ENCODE measurements at regions not wholly inside any gene's neighbourhood (a gene's known extent, or its start where the extent isn't known, plus 50 kb on each side); places are given as distances from the start of the nearest gene placed in this dataset.

- DNase-seq (no peak), FAIRE-seq (no peak)
- Histone ChIP-seq H3K27ac (ENCODE audit: low read depth in 1 of 3, low read length in 2 of 3) (no peak overlapping the region), H3K27me3 (ENCODE audit: control insufficient read depth in 3 of 3, insufficient read depth in 3 of 3, low read length in 3 of 3) (no peaks in the 10 kb centered on the region), H3K4me1 (ENCODE audit: control insufficient read depth in 3 of 3, insufficient read depth in 2 of 3, low read depth in 1 of 3, low read length in 2 of 3) (no peaks in the 10 kb centered on the region), H3K9me3 (ENCODE audit: control insufficient read depth in 2 of 2, insufficient read depth in 1 of 2, low read depth in 1 of 2, low read length in 1 of 2) (peaks cover 0 to 4% of the 10 kb centered on the region in 2 donors), H3K36me3 (ENCODE audit: control insufficient read depth in 3 of 3, insufficient read depth in 2 of 3, low read depth in 1 of 3, low read length in 3 of 3) (no peaks in the 10 kb centered on the region), H3K4me3 (ENCODE audit: low read depth in 1 of 3, low read length in 3 of 3) (no peak overlapping the region)
- WGBS, 3 donors: 70 to 89% (median 80%) methylated on average over 3 of the region's 3 CpGs
These were observed 260.0 kb upstream of the KAZN start for GRCh38 chr1:14338509-14338908.

- H3K36me3 ChIP-seq (ENCODE audit: control insufficient read depth in 3 of 3, insufficient read depth in 2 of 3, low read depth in 1 of 3, low read length in 3 of 3): no peaks in the 10 kb centered on the region
- no peak for DNase-seq
- WGBS, 3 donors: 60 to 83% (median 79%) methylated on average over 5 of the region's 5 CpGs
- no peaks in the 10 kb centered on the region for H3K4me1 ChIP-seq (ENCODE audit: control insufficient read depth in 3 of 3, insufficient read depth in 2 of 3, low read depth in 1 of 3, low read length in 2 of 3)
- no peaks in the 10 kb centered on the region for H3K27me3 ChIP-seq (ENCODE audit: control insufficient read depth in 3 of 3, insufficient read depth in 3 of 3, low read length in 3 of 3)
- no peak overlapping the region for H3K4me3 ChIP-seq (ENCODE audit: low read depth in 1 of 3, low read length in 3 of 3)
- peaks cover 0 to 4% of the 10 kb centered on the region in 2 donors for H3K9me3 ChIP-seq (ENCODE audit: control insufficient read depth in 2 of 2, insufficient read depth in 1 of 2, low read depth in 1 of 2, low read length in 1 of 2)
- no peak overlapping the region for H3K27ac ChIP-seq (ENCODE audit: low read depth in 1 of 3, low read length in 2 of 3)
- FAIRE-seq: no peak
These were observed 259.2 kb upstream of the KAZN start for GRCh38 chr1:14339288-14339687.

DNA sequence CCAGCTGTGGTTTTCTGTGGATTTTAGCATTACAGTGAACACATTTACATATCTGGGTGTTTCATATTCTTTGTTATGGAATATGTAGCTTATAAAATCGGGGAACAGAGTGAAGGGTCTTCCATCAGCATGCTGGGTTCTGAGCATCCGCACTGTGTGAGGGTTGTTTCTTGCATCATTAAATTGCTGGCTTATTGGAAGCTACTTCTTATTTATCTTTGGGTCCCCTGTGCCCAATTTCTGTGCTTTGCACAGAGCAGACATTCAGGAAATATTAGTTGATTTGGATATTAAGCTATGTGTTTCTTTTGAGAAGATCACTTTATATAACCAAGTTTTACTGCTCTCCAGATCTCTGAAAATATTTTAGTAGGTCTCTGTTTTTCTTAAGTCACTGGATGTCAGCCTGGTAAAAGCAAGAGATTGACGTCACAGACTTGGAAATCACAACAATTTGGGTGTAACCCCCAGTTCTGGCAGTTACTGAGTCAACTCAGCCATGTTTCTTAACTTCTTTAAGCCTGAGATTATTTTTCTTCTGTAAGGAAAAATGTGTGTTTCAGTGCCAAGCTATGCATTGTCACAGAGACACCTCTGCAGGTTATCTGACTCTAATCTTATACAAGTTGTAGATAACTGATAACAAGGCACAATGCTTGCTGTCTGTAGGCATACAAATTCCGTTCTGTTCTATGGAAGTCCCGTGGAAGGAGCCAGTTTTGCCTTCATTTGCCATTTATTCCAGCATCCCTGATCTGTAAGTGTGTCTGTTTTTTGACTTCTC is 258.3 kb upstream of the KAZN start:
- Histone ChIP-seq H3K4me1 (ENCODE audit: control insufficient read depth in 3 of 3, insufficient read depth in 2 of 3, low read depth in 1 of 3, low read length in 2 of 3) (no peaks in the 10 kb centered on the region), H3K27me3 (ENCODE audit: control insufficient read depth in 3 of 3, insufficient read depth in 3 of 3, low read length in 3 of 3) (no peaks in the 10 kb centered on the region), H3K4me3 (ENCODE audit: low read depth in 1 of 3, low read length in 3 of 3) (no peak overlapping the region), H3K36me3 (ENCODE audit: control insufficient read depth in 3 of 3, insufficient read depth in 2 of 3, low read depth in 1 of 3, low read length in 3 of 3) (no peaks in the 10 kb centered on the region), H3K9me3 (ENCODE audit: control insufficient read depth in 2 of 2, insufficient read depth in 1 of 2, low read depth in 1 of 2, low read length in 1 of 2) (no peaks in the 10 kb centered on the region), H3K27ac (ENCODE audit: low read depth in 1 of 3, low read length in 2 of 3) (no peak overlapping the region)
- DNase-seq (no peak), FAIRE-seq (no peak)
- WGBS, 3 donors: 45 to 66% (median 57%) methylated on average over 5 of the region's 5 CpGs

DNA sequence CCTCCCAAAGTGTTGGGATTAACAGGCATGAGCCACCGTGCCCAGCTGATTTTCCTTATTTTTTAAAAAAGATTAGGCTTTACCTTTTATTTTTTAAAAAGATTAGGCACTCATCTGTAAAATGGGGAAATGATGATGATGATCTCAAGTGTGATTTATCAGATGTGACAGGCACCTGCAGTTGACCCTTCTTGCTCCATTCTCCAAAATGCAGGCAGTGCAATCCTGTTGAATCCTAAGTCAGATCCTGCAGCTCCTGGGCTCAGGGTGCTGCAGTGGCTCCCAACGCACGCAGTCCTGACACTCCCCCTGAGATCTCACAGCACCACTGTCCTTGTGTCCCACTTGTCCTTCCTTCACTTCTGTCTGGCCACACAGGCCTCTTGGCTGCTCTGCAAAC is 257.3 kb upstream of the KAZN start:
- no peaks in the 10 kb centered on the region for H3K4me1 ChIP-seq (ENCODE audit: control insufficient read depth in 3 of 3, insufficient read depth in 2 of 3, low read depth in 1 of 3, low read length in 2 of 3)
- no peaks in the 10 kb centered on the region for H3K36me3 ChIP-seq (ENCODE audit: control insufficient read depth in 3 of 3, insufficient read depth in 2 of 3, low read depth in 1 of 3, low read length in 3 of 3)
- FAIRE-seq (no peak), DNase-seq (no peak)
- no peak overlapping the region for H3K27ac ChIP-seq (ENCODE audit: low read depth in 1 of 3, low read length in 2 of 3)
- 84 to 93% (median 90%) methylated on average over 3 of the region's 3 CpGs for WGBS, 3 donors
- H3K4me3 ChIP-seq (ENCODE audit: low read depth in 1 of 3, low read length in 3 of 3): no peak overlapping the region
- H3K9me3 ChIP-seq (ENCODE audit: control insufficient read depth in 2 of 2, insufficient read depth in 1 of 2, low read depth in 1 of 2, low read length in 1 of 2): no peaks in the 10 kb centered on the region
- no peaks in the 10 kb centered on the region for H3K27me3 ChIP-seq (ENCODE audit: control insufficient read depth in 3 of 3, insufficient read depth in 3 of 3, low read length in 3 of 3)

DNA sequence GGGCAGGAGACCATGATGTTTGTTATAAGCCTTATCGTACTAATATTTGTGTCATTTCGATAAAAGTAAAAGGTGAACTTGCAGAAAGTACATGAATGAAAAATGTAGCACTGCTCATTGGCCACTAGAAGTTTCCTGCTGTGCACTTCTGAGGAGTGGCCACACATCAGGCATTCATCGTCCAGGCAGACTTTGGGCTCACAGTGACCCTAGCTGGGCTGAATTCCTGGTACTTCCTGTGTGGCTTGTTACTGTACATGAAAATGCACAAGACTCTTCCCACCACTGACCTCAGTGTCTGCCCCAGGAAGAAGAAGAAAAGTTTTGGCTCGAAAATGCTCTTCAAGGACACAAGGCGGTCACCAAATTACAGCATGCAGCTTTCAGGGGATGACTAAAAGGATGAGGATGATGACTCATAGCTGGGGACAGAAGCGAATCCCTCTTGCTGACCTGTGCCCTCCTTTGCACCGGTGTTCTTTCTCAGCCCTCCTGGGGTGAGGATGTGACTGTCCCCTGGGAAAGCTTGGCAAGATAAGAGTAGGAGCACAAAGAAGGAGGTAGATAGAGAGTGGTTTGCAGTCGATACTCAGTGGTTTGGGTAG is 252.4 kb upstream of the KAZN start:
- WGBS, 3 donors: 67 to 83% (median 68%) methylated on average over 8 of the region's 8 CpGs
- no peaks in the 10 kb centered on the region for H3K27me3 ChIP-seq (ENCODE audit: control insufficient read depth in 3 of 3, insufficient read depth in 3 of 3, low read length in 3 of 3)
- no peak overlapping the region for H3K4me3 ChIP-seq (ENCODE audit: low read depth in 1 of 3, low read length in 3 of 3)
- H3K9me3 ChIP-seq (ENCODE audit: control insufficient read depth in 2 of 2, insufficient read depth in 1 of 2, low read depth in 1 of 2, low read length in 1 of 2): peaks cover 0 to 4% of the 10 kb centered on the region in 2 donors
- no peaks in the 10 kb centered on the region for H3K36me3 ChIP-seq (ENCODE audit: control insufficient read depth in 3 of 3, insufficient read depth in 2 of 3, low read depth in 1 of 3, low read length in 3 of 3)
- no peak for FAIRE-seq
- H3K27ac ChIP-seq (ENCODE audit: low read depth in 1 of 3, low read length in 2 of 3): no peak overlapping the region
- H3K4me1 ChIP-seq (ENCODE audit: control insufficient read depth in 3 of 3, insufficient read depth in 2 of 3, low read depth in 1 of 3, low read length in 2 of 3): no peaks in the 10 kb centered on the region
- DNase-seq: no peak

DNA sequence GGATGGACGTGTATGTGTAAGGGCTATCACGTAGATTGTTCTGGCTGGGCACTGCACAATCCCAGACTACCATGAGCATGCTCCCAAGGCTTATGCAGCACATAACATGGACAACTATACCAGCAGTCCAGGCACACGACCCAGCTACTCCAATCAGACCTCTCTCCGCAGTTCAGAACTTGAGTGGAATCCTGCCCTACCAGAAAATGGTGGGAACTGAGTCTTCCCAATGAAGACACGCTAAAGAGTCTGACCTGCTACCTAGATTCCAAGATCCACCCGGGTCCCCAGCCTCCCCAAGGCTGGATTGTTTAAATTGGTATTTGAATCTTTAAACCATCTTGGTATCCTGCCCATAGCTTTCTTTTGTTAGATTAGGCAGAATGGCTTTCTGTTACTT is 251.3 kb upstream of the KAZN start:
- WGBS, 3 donors: 75 to 81% (median 80%) methylated on average over 6 of the region's 6 CpGs
- FAIRE-seq: no peak

GRCh38 chr1:14347776-14348175 is 250.7 kb upstream of the KAZN start:
- no peak for FAIRE-seq
- no peaks in the 10 kb centered on the region for H3K4me1 ChIP-seq (ENCODE audit: control insufficient read depth in 3 of 3, insufficient read depth in 2 of 3, low read depth in 1 of 3, low read length in 2 of 3)
- H3K4me3 ChIP-seq (ENCODE audit: low read depth in 1 of 3, low read length in 3 of 3): no peak overlapping the region
- no peaks in the 10 kb centered on the region for H3K36me3 ChIP-seq (ENCODE audit: control insufficient read depth in 3 of 3, insufficient read depth in 2 of 3, low read depth in 1 of 3, low read length in 3 of 3)
- H3K27ac ChIP-seq (ENCODE audit: low read depth in 1 of 3, low read length in 2 of 3): no peak overlapping the region
- peaks cover 0 to 7% of the 10 kb centered on the region in 2 donors for H3K9me3 ChIP-seq (ENCODE audit: control insufficient read depth in 2 of 2, insufficient read depth in 1 of 2, low read depth in 1 of 2, low read length in 1 of 2)
- no peak for DNase-seq
- 67 to 86% (median 71%) methylated on average over 3 of the region's 3 CpGs for WGBS, 3 donors
- H3K27me3 ChIP-seq (ENCODE audit: control insufficient read depth in 3 of 3, insufficient read depth in 3 of 3, low read length in 3 of 3): no peaks in the 10 kb centered on the region

More for the DNA sequence above, 251.3 kb upstream of the KAZN start:
- Histone ChIP-seq H3K36me3 (ENCODE audit: control insufficient read depth in 3 of 3, insufficient read depth in 2 of 3, low read depth in 1 of 3, low read length in 3 of 3) (no peaks in the 10 kb centered on the region), H3K4me1 (ENCODE audit: control insufficient read depth in 3 of 3, insufficient read depth in 2 of 3, low read depth in 1 of 3, low read length in 2 of 3) (no peaks in the 10 kb centered on the region), H3K27ac (ENCODE audit: low read depth in 1 of 3, low read length in 2 of 3) (no peak overlapping the region), H3K4me3 (ENCODE audit: low read depth in 1 of 3, low read length in 3 of 3) (no peak overlapping the region), H3K27me3 (ENCODE audit: control insufficient read depth in 3 of 3, insufficient read depth in 3 of 3, low read length in 3 of 3) (no peaks in the 10 kb centered on the region), H3K9me3 (ENCODE audit: control insufficient read depth in 2 of 2, insufficient read depth in 1 of 2, low read depth in 1 of 2, low read length in 1 of 2) (peaks cover 0 to 7% of the 10 kb centered on the region in 2 donors)
- DNase-seq: no peak

GRCh38 chr1:14350197-14350596 is 248.3 kb upstream of the KAZN start:
- Histone ChIP-seq H3K27ac (ENCODE audit: low read depth in 1 of 3, low read length in 2 of 3) (no peak overlapping the region), H3K4me3 (ENCODE audit: low read depth in 1 of 3, low read length in 3 of 3) (no peak overlapping the region), H3K36me3 (ENCODE audit: control insufficient read depth in 3 of 3, insufficient read depth in 2 of 3, low read depth in 1 of 3, low read length in 3 of 3) (no peaks in the 10 kb centered on the region), H3K4me1 (ENCODE audit: control insufficient read depth in 3 of 3, insufficient read depth in 2 of 3, low read depth in 1 of 3, low read length in 2 of 3) (no peaks in the 10 kb centered on the region), H3K9me3 (ENCODE audit: control insufficient read depth in 2 of 2, insufficient read depth in 1 of 2, low read depth in 1 of 2, low read length in 1 of 2) (peaks cover 0 to 7% of the 10 kb centered on the region in 2 donors), H3K27me3 (ENCODE audit: control insufficient read depth in 3 of 3, insufficient read depth in 3 of 3, low read length in 3 of 3) (no peaks in the 10 kb centered on the region)
- WGBS, 3 donors: 64 to 72% (median 68%) methylated on average over 2 of the region's 2 CpGs
- no peak for FAIRE-seq
- no peak for DNase-seq

Measured in small intestine (tissue), 7 donors.